ENCODE measurements at regions not wholly inside any gene's neighbourhood (a gene's known extent, or its start where the extent isn't known, plus 50 kb on each side); places are given as distances from the start of the nearest gene placed in this dataset.

DNA sequence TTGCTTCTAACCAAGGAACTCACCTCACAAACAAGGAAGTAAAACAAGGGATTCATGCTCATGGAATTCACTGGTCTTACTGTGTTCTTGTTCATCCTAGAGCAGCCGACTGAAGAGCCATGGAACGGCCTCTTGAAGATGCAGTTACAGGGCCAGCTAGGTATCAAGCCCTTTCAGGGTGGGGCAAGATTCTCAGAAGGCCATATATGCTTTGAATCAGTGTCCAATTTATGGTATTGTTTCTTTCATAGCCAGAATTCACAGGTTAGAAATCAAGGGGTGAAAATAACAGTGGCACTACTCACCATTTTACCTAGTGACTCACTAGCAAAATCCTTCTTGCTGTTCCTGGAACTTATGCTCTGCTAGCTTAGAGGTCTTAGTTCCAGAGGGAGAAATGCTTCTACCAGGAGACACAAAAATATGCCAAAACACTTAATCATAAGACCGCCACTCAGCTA is 159.5 kb upstream of the CDH10 start:
- DNase-seq (ENCODE audit: low spot score), result no peak
- intact Hi-C loops (cut with DNase I), result no loop called here

DNA sequence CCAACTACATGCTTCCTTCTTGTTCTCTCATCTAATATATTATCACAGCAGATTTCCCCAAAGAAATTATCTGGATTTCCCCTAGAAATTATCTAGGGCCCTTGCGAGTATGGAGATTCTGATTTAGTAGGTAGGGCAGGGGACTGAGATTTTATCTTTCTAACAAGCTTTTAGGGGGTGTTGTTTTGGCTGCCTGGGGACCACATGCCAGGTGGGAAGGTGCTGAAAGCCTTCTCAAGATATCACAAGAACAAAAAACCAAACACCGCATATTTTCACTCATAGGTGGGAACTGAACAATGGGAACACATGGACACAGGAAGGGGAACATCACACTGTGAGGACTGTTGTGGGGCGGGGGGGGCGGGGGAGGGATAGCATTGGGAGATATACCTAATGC is 146.5 kb upstream of the CDH10 start:
- no peak for DNase-seq (ENCODE audit: low spot score)
- intact Hi-C loops (cut with DNase I), result no loop called here

DNA sequence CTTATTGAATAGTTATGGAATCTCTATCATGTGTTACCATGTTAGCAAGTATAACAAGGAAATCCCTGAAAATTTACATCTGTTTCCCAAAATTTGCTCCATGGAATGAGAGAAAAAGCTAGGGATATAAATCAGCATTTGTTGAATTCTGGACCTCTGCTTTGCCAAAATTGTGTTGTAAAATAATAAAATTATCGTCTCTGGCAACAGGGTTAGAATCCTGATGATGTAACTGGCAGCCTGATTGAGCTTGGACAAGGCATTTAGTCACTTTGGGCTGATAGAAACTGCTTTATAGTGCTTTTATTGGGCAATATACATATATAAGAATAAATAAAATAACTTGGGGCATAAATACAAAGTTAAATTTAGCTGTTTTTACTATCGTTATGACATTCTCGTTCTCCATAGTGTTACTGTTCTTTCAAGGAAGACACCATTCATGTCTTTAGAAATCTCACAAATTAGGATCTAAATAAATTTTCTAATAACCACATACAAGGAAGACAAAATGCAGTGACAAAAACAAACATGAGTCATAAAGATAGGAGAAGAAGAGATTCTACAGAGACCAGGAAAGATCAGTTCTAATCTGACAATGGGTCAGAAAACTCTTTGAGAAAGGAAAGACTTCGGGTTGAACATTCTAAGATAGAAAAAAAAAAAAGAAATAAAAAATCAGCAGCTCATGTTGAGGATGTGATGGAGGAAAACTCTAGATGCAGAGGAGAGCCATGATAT is 145.0 kb upstream of the CDH10 start:
- intact Hi-C loops (cut with DNase I), result no loop called here
- no peak for DNase-seq (ENCODE audit: low spot score)

GRCh38 chr5:24788829-24789514 is 144.2 kb upstream of the CDH10 start:
- intact Hi-C loops (cut with DNase I), result no loop called here
- DNase-seq (ENCODE audit: low spot score), result no peak

GRCh38 chr5:24786108-24786507 is 141.3 kb upstream of the CDH10 start:
- DNase-seq (ENCODE audit: low spot score), result no peak
- intact Hi-C loops (cut with DNase I), result no loop called here

- DNase-seq (ENCODE audit: low spot score), result no peak
- intact Hi-C loops (cut with DNase I), result no loop called here
These were observed 138.8 kb upstream of the CDH10 start for GRCh38 chr5:24783596-24783995.

- intact Hi-C loops (cut with DNase I), result no loop called here
- no peak for DNase-seq (ENCODE audit: low spot score)
These were observed 132.6 kb upstream of the CDH10 start for GRCh38 chr5:24777392-24777791.

GRCh38 chr5:24773261-24773660 is 128.5 kb upstream of the CDH10 start:
- DNase-seq (ENCODE audit: low spot score), result no peak
- intact Hi-C loops (cut with DNase I), result no loop called here

DNA sequence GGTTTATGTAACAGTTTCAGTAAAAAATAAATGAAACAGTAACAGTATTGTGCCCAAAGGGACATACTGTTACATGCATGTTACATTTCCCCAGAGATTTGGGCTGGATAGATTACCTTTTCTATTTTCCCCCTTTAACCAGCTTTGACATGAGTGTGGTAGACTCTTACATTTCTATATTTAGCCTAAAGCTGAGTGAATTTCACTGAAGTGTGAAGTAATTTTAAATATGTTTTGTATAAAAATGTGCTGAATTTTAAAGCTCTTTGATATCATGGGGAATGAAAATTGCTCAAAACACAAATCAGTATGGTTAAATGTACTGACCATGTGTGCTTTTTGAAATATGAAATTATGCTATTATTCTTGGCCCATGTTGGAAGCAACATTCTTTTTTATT is 122.3 kb upstream of the CDH10 start:
- no peak for DNase-seq (ENCODE audit: low spot score)
- intact Hi-C loops (cut with DNase I), result no loop called here

DNA sequence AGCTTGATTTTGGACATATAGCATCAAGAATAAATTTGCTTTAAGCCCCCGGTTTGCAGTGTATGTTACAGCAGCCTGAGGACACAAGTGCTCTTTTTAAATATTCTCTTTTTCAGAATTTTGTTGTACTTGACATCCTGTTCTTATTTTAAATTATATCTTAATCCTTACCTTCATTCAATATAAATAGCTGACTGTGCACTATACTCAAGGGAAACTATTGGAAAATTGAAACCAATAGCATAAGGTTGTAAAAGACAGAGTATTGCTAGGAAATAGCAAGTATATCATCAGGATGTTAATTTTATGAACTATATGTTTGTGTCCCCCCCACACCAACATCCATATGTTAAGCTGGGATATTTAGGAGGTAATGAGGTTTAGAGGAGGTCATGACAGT is 120.4 kb upstream of the CDH10 start:
- intact Hi-C loops (cut with DNase I), result no loop called here
- no peak for DNase-seq (ENCODE audit: low spot score)

GRCh38 chr5:24750355-24750754 is 105.6 kb upstream of the CDH10 start:
- intact Hi-C loops (cut with DNase I), result loop anchor here in 1 of 2 donors (1.0 kb wide), 1 partner anchor 34 kb away; no protein-coding TSS in a partner anchor
- DNase-seq (ENCODE audit: low spot score), result no peak

DNA sequence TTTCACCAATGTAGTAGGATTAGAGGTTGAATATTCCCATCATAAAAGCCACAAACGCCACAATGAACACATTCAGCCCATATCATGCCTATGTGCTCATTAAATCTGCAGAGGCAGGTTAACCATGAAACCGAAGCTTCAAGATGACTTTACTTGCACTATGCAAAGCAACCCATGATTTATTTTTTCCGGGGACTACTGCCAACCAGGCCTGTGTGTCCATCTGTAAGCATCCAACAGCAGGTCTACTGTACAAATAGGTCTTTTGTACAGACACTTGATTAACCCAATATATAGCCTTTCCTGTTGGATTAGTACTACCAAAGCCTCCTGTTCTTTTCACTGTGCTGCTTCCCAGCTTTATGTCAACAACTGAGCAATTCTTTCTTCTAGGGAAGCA is 104.9 kb upstream of the CDH10 start:
- intact Hi-C loops (cut with DNase I), result loop anchor here in 1 of 2 donors (1.0 kb wide), 1 partner anchor 33 kb away; no protein-coding TSS in a partner anchor
- no peak for DNase-seq (ENCODE audit: low spot score)

GRCh38 chr5:24747327-24747726 is 102.5 kb upstream of the CDH10 start:
- intact Hi-C loops (cut with DNase I), result no loop called here

GRCh38 chr5:24742334-24742733 is 97.6 kb upstream of the CDH10 start:
- DNase-seq (ENCODE audit: low spot score), result no peak
- intact Hi-C loops (cut with DNase I), result no loop called here

More at GRCh38 chr5:24747327-24747726, 102.5 kb upstream of the CDH10 start:
- DNase-seq (ENCODE audit: low spot score), result no peak

- no peak for DNase-seq (ENCODE audit: low spot score)
- intact Hi-C loops (cut with DNase I), result no loop called here
These were observed 92.4 kb upstream of the CDH10 start for GRCh38 chr5:24737163-24737562.

DNA sequence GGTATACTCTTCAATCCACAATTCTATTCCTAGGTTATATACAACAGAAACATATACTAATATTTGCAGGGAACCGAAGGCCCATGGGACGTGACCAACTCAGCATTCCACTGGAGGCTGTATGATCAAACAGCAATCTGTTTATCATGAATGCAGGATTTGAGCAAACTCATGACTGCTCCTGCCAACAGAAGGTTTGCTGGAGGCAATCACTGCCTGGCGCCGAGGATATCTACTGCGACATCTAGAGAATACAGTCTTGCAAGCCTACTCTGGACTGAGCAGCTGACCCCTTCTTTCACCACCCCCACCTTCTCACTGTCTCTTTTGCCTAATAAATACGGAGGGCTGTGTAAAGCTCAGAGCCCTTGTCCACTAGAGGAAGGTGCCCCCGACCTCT is 90.5 kb upstream of the CDH10 start:
- DNase-seq (ENCODE audit: low spot score), result no peak
- intact Hi-C loops (cut with DNase I), result no loop called here

GRCh38 chr5:24732184-24732583 is 87.4 kb upstream of the CDH10 start:
- no peak for DNase-seq (ENCODE audit: low spot score)
- intact Hi-C loops (cut with DNase I), result no loop called here

DNA sequence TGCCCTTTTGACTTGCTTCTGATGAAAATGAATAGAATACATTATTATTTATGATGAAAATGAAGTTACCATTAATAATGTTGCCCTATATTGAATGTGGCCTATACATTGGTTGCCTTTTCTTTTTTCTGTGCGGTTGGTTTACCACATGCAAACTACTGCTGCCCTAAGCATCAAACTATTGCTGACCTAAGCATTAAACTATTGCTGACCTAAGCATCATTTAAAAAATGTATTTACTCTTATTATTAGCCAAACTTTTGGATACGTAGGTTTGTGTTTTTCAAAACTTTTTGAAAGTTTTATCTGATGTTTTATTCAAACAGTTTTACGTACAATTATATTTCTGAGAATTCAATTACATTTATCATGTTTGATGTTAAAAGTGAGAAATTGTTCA is 76.0 kb upstream of the CDH10 start:
- intact Hi-C loops (cut with DNase I), result no loop called here

DNA sequence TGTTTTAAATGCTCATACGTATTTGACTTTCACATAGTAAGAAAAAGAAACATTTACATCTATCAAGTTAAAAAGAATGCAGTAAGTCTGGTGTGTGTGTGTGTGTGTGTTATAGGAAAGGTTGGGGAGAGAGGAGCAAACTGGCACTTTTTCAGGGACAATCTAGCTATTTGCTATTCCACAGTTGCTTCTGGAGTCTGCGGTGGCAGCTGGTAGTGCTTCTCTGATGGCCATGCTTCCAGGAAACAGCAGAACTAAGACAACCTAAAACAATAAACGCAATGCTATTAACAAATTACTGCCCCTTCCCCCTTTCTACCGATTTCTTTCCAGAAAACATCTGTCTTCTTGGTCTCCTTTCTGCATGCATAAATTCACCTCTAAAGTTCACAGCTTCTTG is 70.0 kb upstream of the CDH10 start:
- intact Hi-C loops (cut with DNase I), result loop anchor here in 1 of 2 donors (1.0 kb wide), 1 partner anchor 25 kb away; no protein-coding TSS in a partner anchor
- no peak for DNase-seq (ENCODE audit: low spot score)

More for the DNA sequence above, 76.0 kb upstream of the CDH10 start:
- no peak for DNase-seq (ENCODE audit: low spot score)

- DNase-seq (ENCODE audit: low spot score), result no peak
- intact Hi-C loops (cut with DNase I), result no loop called here
These were observed 68.2 kb upstream of the CDH10 start for GRCh38 chr5:24712947-24713346.

GRCh38 chr5:24712047-24712446 is 67.3 kb upstream of the CDH10 start:
- no peak for DNase-seq (ENCODE audit: low spot score)
- intact Hi-C loops (cut with DNase I), result no loop called here
